Neutrophil (primary cell): ENCODE measurements at regions not wholly inside any gene's neighbourhood (a gene's known extent, or its start where the extent isn't known, plus 50 kb on each side); places are given as distances from the start of the nearest gene placed in this dataset.

Experiments
- H3K27ac ChIP-seq: fragments of 200-600 bp; sonication (generic); 2 replicates; pipeline ENCODE4 v1.5.1; 2016; ENCODE audit warnings: mild to moderate bottlenecking, moderate library complexity
- H3K27me3 ChIP-seq: fragments of 200-600 bp; sonication (generic); 2 replicates; pipeline ENCODE4 v1.6.0; 2016; ENCODE audit warnings: mild to moderate bottlenecking
- H3K36me3 ChIP-seq: fragments of 200-600 bp; sonication (generic); 2 replicates; pipeline ENCODE4 v1.5.1; 2017
- H3K4me1 ChIP-seq, 2 experiments: fragments of 200-600 bp in 1 of 2; sonication (generic) in 1 of 2; 1 replicate in 1 of 2; 2 replicates in 1 of 2; pipeline versions ENCODE4 v1.5.1 to v1.6.1; 2013 to 2016; ENCODE audit warnings: low read depth in 1 of 2, low read length in 1 of 2, mild to moderate bottlenecking in 1 of 2, moderate library complexity in 1 of 2; ENCODE audit not compliant: control insufficient read depth in 1 of 2, insufficient read depth in 1 of 2
- H3K4me3 ChIP-seq, 2 experiments: fragments of 200-600 bp in 1 of 2; sonication (generic) in 1 of 2; 1 replicate in 1 of 2; 2 replicates in 1 of 2; pipeline ENCODE4 v1.5.1; 2013 to 2016; ENCODE audit warnings: low read depth in 1 of 2, low read length in 1 of 2, mild to moderate bottlenecking in 1 of 2, moderate library complexity in 1 of 2
- H3K9me3 ChIP-seq: fragments of 200-600 bp; sonication (generic); 2 replicates; pipeline ENCODE4 v1.5.1; 2016
- CTCF ChIP-seq: fragments of 200-600 bp; sonication (generic); IDR thresholded peaks from 2 replicates; pipeline ENCODE4 v1.5.1; 2016; ENCODE audit warnings: antibody characterized with exemption

- Histone ChIP-seq H3K4me1 (no peaks in the 10 kb centered on the region), H3K27ac (no peak overlapping the region), H3K27me3 (no peaks in the 10 kb centered on the region), H3K4me3 (no peak overlapping the region), H3K36me3 (no peaks in the 10 kb centered on the region), H3K9me3 (no peaks in the 10 kb centered on the region)
- no peak for TF ChIP-seq CTCF
These were observed 378.3 kb downstream of the BCL11B start for GRCh38 chr14:98893675-98894074.

DNA sequence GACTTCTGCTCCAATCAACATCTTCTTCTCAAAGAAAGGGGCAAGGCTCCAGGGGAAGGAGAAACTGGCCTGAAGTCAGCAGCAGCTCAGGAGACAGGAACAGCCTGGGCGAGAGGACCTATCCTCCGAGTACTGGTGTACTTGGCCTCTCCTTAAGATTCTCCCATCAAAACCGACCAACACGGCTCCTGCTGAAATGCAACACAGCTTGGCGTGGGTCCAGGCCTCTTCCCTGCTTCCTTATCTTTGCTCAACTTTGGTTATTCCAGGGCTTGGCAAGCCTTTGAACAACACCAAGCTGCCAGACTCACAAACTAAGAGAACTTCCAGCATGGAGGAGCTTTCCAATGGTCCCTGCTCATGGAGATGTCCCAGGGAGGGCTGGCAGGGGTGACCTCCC, 377.4 kb downstream of the BCL11B start:
- Histone ChIP-seq H3K27me3 (no peaks in the 10 kb centered on the region), H3K4me3 (no peak overlapping the region), H3K4me1 (no peaks in the 10 kb centered on the region), H3K36me3 (no peaks in the 10 kb centered on the region), H3K27ac (no peak overlapping the region), H3K9me3 (no peaks in the 10 kb centered on the region)
- TF ChIP-seq CTCF = no peak

DNA sequence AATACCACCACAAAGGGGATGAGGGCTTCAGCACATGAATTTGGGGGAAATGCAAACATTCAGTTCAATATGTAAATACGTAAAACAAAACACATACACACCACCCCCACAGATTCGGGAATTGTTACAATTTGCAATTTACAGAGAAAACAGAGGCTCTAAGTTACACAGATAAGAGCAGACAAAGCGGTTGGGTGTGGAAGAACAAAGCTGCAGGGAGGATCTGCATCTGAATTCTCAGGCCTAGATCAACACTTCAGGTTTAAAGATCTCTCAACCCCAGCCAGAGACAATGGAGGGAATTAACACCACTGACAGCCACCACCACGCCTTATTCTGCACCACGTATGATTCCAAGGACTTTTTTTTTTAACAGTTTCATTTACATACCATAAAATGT, 375.5 kb downstream of the BCL11B start:
- Histone ChIP-seq H3K36me3 (no peaks in the 10 kb centered on the region), H3K27ac (no peak overlapping the region), H3K27me3 (no peaks in the 10 kb centered on the region), H3K4me1 (no peaks in the 10 kb centered on the region), H3K9me3 (no peaks in the 10 kb centered on the region), H3K4me3 (no peak overlapping the region)
- no peak for TF ChIP-seq CTCF

GRCh38 chr14:98897605-98898309, 374.2 kb downstream of the BCL11B start:
- H3K4me3 ChIP-seq = no peak overlapping the region
- H3K36me3 ChIP-seq = no peaks in the 10 kb centered on the region
- no peaks in the 10 kb centered on the region for H3K9me3 ChIP-seq
- no peaks in the 10 kb centered on the region for H3K27me3 ChIP-seq
- TF ChIP-seq CTCF = no peak
- no peak overlapping the region for H3K27ac ChIP-seq
- H3K4me1 ChIP-seq = no peaks in the 10 kb centered on the region

- H3K27ac ChIP-seq = no peak overlapping the region
- no peaks in the 10 kb centered on the region for H3K9me3 ChIP-seq
- H3K27me3 ChIP-seq = no peaks in the 10 kb centered on the region
- H3K4me3 ChIP-seq = no peak overlapping the region
- no peak for TF ChIP-seq CTCF
- H3K36me3 ChIP-seq = no peaks in the 10 kb centered on the region
- H3K4me1 ChIP-seq = no peaks in the 10 kb centered on the region
These were observed 372.6 kb downstream of the BCL11B start for GRCh38 chr14:98899441-98899840.
